H1 (cell line): ENCODE measurements at regions not wholly inside any gene's neighbourhood (a gene's known extent, or its start where the extent isn't known, plus 50 kb on each side); places are given as distances from the start of the nearest gene placed in this dataset.

ENCODE experiments used
- CTCF ChIA-PET: fragments of 300-600 bp; sonication (Branson Sonifier 250); formaldehyde crosslinking; loops from one replicate; lab custom pipeline; 2021; ENCODE audit not compliant: partially characterized antibody; lab: Charles Lee
- POLR2A ChIA-PET: fragments of 300-600 bp; sonication (Branson Sonifier 250); formaldehyde crosslinking; loops from one replicate; lab custom pipeline; 2021; ENCODE audit warnings: inconsistent platforms; ENCODE audit not compliant: partially characterized antibody; lab: Charles Lee
- DNase-seq, 2 experiments: peaks; one replicate each; pipeline versions ENCODE4 v3.0.0 to v3.0.0-alpha.2; 2010 to 2022; ENCODE audit warnings: low spot score in 2 of 2, low read depth in 1 of 2, mixed read lengths in 1 of 2
- FAIRE-seq: peaks from 2 replicates; lab custom pipeline; 2011; peaks lifted over from hg19 to GRCh38; lab: Jason Lieb, UNC
- H2AFZ ChIP-seq: 2 replicates; pipeline ENCODE4 v1.8.1; 2012; ENCODE audit warnings: low read length, inconsistent platforms
- H2AK5ac ChIP-seq: 2 replicates; pipeline ENCODE4 v1.6.1; 2013; ENCODE audit warnings: low read depth, low read length
- H2BK120ac ChIP-seq: replicated peaks from 2 replicates; pipeline ENCODE3; 2013; ENCODE audit warnings: low read depth, low read length, inconsistent platforms
- H2BK12ac ChIP-seq: 2 replicates; pipeline ENCODE4 v1.6.1; 2013; ENCODE audit warnings: low read depth, low read length
- H2BK15ac ChIP-seq: 2 replicates; pipeline ENCODE4 v1.6.1; 2013; ENCODE audit warnings: low read length
- H2BK20ac ChIP-seq: 2 replicates; pipeline ENCODE4 v1.6.1; 2013; ENCODE audit warnings: low read length
- H2BK5ac ChIP-seq: 2 replicates; pipeline ENCODE4 v1.6.1; 2013; ENCODE audit warnings: low read depth, low read length
- H3K14ac ChIP-seq: 2 replicates; pipeline ENCODE4 v1.6.1; 2013; ENCODE audit warnings: inconsistent platforms; ENCODE audit not compliant: insufficient read length
- H3K18ac ChIP-seq: 2 replicates; pipeline ENCODE4 v1.6.1; 2013; ENCODE audit warnings: low read length; ENCODE audit errors: extremely low read depth
- H3K23ac ChIP-seq: 2 replicates; pipeline ENCODE4 v1.6.1; 2013; ENCODE audit warnings: inconsistent platforms; ENCODE audit not compliant: insufficient read length
- H3K23me2 ChIP-seq: 2 replicates; pipeline ENCODE4 v1.6.1; 2013; ENCODE audit warnings: low read depth, low read length
- H3K27ac ChIP-seq: 2 replicates; pipeline ENCODE4 v1.6.1; 2011; ENCODE audit warnings: low read depth, low read length, inconsistent platforms
- H3K27me3 ChIP-seq, 4 experiments: replicated peaks in 1 of 4; 1 replicate in 1 of 4; 2 replicates in 3 of 4; pipeline versions ENCODE4 v1.6.1 to v1.8.1; 2011 to 2013; ENCODE audit warnings: low read length in 3 of 4, mild to moderate bottlenecking in 3 of 4, inconsistent platforms in 2 of 4, mixed read lengths in 2 of 4, moderate library complexity in 1 of 4; ENCODE audit not compliant: control insufficient read depth in 3 of 4, insufficient read depth in 3 of 4; ENCODE audit errors: extremely low read depth in 1 of 4
- H3K36me3 ChIP-seq, 4 experiments: 2 replicates each; pipeline versions ENCODE4 v1.6.1 to v1.8.1; 2011 to 2013; ENCODE audit warnings: mild to moderate bottlenecking in 4 of 4, low read length in 3 of 4, moderate library complexity in 2 of 4, control low read depth in 1 of 4, inconsistent platforms in 1 of 4; ENCODE audit not compliant: insufficient read depth in 4 of 4, control insufficient read depth in 2 of 4
- H3K4ac ChIP-seq: replicated peaks from 2 replicates; pipeline ENCODE3; 2013; ENCODE audit warnings: low read length, low read depth, mixed read lengths, inconsistent platforms; ENCODE audit not compliant: insufficient read length
- H3K4me1 ChIP-seq, 4 experiments: replicated peaks in 1 of 4; 1 replicate in 1 of 4; 2 replicates in 3 of 4; pipeline versions ENCODE4 v1.6.1 to v1.8.1; 2011 to 2013; ENCODE audit warnings: low read length in 3 of 4, inconsistent platforms in 2 of 4, mixed read lengths in 1 of 4; ENCODE audit not compliant: insufficient read depth in 4 of 4, control insufficient read depth in 3 of 4
- H3K4me2 ChIP-seq, 2 experiments: 2 replicates each; pipeline versions ENCODE4 v1.6.1 to v1.8.1; 2011 to 2013; ENCODE audit warnings: low read depth in 2 of 2, low read length in 2 of 2, control low read depth in 1 of 2, inconsistent platforms in 1 of 2, mild to moderate bottlenecking in 1 of 2; ENCODE audit not compliant: insufficient read depth in 1 of 2
- H3K4me3 ChIP-seq, 4 experiments: fragments of 200-600, 300-600 bp in 1 of 4; sonication (generic), shearing (Covaris generic), sonication (Bioruptor Twin) in 1 of 4; 2 replicates each; pipeline versions ENCODE4 v1.5.1 to v1.8.1; 2011 to 2016; ENCODE audit warnings: low read length in 4 of 4, low read depth in 3 of 4, control low read depth in 2 of 4, inconsistent platforms in 2 of 4, mild to moderate bottlenecking in 2 of 4, mixed read lengths in 1 of 4, moderate library complexity in 1 of 4; ENCODE audit not compliant: insufficient read depth in 2 of 4; ENCODE audit errors: extremely low read depth in 1 of 4
- H3K56ac ChIP-seq: replicated peaks from 2 replicates; pipeline ENCODE3; 2013; ENCODE audit warnings: low read depth, mild to moderate bottlenecking, mixed read lengths, low read length, inconsistent platforms; ENCODE audit not compliant: insufficient read length
- H3K79me1 ChIP-seq: 2 replicates; pipeline ENCODE4 v1.6.1; 2013; ENCODE audit warnings: low read depth, low read length, control low read depth
- H3K79me2 ChIP-seq, 2 experiments: 2 replicates each; pipeline versions ENCODE4 v1.6.1 to v1.8.1; 2012 to 2013; ENCODE audit warnings: low read length in 2 of 2, mild to moderate bottlenecking in 2 of 2, inconsistent platforms in 1 of 2; ENCODE audit not compliant: insufficient read depth in 2 of 2, control insufficient read depth in 1 of 2
- H3K9ac ChIP-seq, 4 experiments: replicated peaks in 1 of 4; 1 replicate in 1 of 4; 2 replicates in 3 of 4; pipeline versions ENCODE4 v1.6.1 to v1.8.1; 2011 to 2013; ENCODE audit warnings: low read depth in 3 of 4, low read length in 3 of 4, control low read depth in 2 of 4, mild to moderate bottlenecking in 2 of 4, moderate library complexity in 2 of 4, inconsistent platforms in 1 of 4; ENCODE audit errors: extremely low read depth in 1 of 4
- H3K9me3 ChIP-seq, 2 experiments: 2 replicates each; pipeline versions ENCODE4 v1.6.1 to v1.8.1; 2012 to 2013; ENCODE audit warnings: mild to moderate bottlenecking in 2 of 2, moderate library complexity in 2 of 2, control low read depth in 1 of 2, inconsistent platforms in 1 of 2, low read depth in 1 of 2, low read length in 1 of 2, mixed read lengths in 1 of 2; ENCODE audit not compliant: insufficient read depth in 2 of 2
- H4K20me1 ChIP-seq, 2 experiments: replicated peaks in 1 of 2; 2 replicates each; pipeline versions ENCODE3 to v1.8.1; 2011 to 2013; ENCODE audit warnings: inconsistent platforms in 2 of 2, low read length in 2 of 2, mild to moderate bottlenecking in 1 of 2; ENCODE audit not compliant: insufficient read depth in 2 of 2, control insufficient read depth in 1 of 2
- H4K5ac ChIP-seq: 2 replicates; pipeline ENCODE4 v1.6.1; 2013; ENCODE audit warnings: low read length, low read depth, mixed read lengths, inconsistent platforms; ENCODE audit not compliant: insufficient read length
- H4K8ac ChIP-seq: 2 replicates; pipeline ENCODE4 v1.8.0; 2013; ENCODE audit warnings: mild to moderate bottlenecking, moderate library complexity, low read length, inconsistent platforms; ENCODE audit not compliant: insufficient read depth; ENCODE audit errors: extremely low read depth
- H4K91ac ChIP-seq: replicated peaks from 2 replicates; pipeline ENCODE3; 2013; ENCODE audit warnings: low read length, mixed read lengths, inconsistent platforms; ENCODE audit not compliant: insufficient read length
- ASH2L ChIP-seq: fragments of 200-600, 300-600 bp; sonication (generic); IDR thresholded peaks from one replicate; pipeline ENCODE4 v1.7.1; 2017; ENCODE audit warnings: low read length
- ATF2 ChIP-seq: IDR thresholded peaks from 2 replicates; pipeline ENCODE4 v1.6.1; 2012; ENCODE audit warnings: low read length, inconsistent platforms
- BACH1 ChIP-seq: IDR thresholded peaks from 2 replicates; pipeline ENCODE4 v1.6.1; 2012; ENCODE audit warnings: low read length, improper control_type of control experiment
- CBX8 ChIP-seq: fragments of 300-800, 300-1000 bp; sonication (generic); IDR thresholded peaks from 2 replicates; pipeline ENCODE4 v1.7.1; 2016; ENCODE audit warnings: low read depth, low read length, borderline replicate concordance
- CEBPB ChIP-seq: IDR thresholded peaks from 2 replicates; pipeline ENCODE4 v1.6.1; 2012; ENCODE audit warnings: low read depth, low read length
- EZH2 ChIP-seq: fragments of 200-600 bp; sonication (generic); IDR thresholded peaks from 2 replicates; pipeline ENCODE4 v1.7.1; 2012; ENCODE audit warnings: low read depth, mild to moderate bottlenecking, moderate library complexity, low read length, inconsistent platforms; ENCODE audit not compliant: severe bottlenecking
- GABPA ChIP-seq: IDR thresholded peaks from 2 replicates; pipeline ENCODE4 v1.6.1; 2011; ENCODE audit warnings: mild to moderate bottlenecking, low read length, moderate library complexity, borderline replicate concordance; ENCODE audit not compliant: insufficient read depth
- GTF2F1 ChIP-seq: IDR thresholded peaks from 2 replicates; pipeline ENCODE4 v1.6.1; 2012; ENCODE audit warnings: low read depth, low read length, improper control_type of control experiment, borderline replicate concordance
- HDAC6 ChIP-seq: IDR thresholded peaks from one replicate; pipeline ENCODE4 v1.7.1; 2012; ENCODE audit warnings: low read depth, mild to moderate bottlenecking, inconsistent platforms, low read length, moderate library complexity
- KDM5A ChIP-seq: fragments of 200-600 bp; IDR thresholded peaks from 2 replicates; pipeline ENCODE4 v1.7.1; 2012; ENCODE audit warnings: mild to moderate bottlenecking, low read length, inconsistent platforms, mixed read lengths
- NRF1 ChIP-seq: IDR thresholded peaks from 2 replicates; pipeline ENCODE4 v1.6.1; 2011; ENCODE audit warnings: mild to moderate bottlenecking, low read depth, low read length, improper control_type of control experiment
- POU5F1 ChIP-seq: IDR thresholded peaks from 2 replicates; pipeline ENCODE4 v1.6.1; 2011; ENCODE audit warnings: low read depth, mild to moderate bottlenecking, low read length, moderate library complexity
- TAF1 ChIP-seq: IDR thresholded peaks from 2 replicates; pipeline ENCODE4 v1.6.1; 2011; ENCODE audit warnings: mild to moderate bottlenecking, low read depth, low read length
- TAF7 ChIP-seq: optimal IDR thresholded peaks from 2 replicates; pipeline ENCODE3; 2011; ENCODE audit warnings: low read depth, mild to moderate bottlenecking, inconsistent platforms, low read length, moderate library complexity, borderline replicate concordance
- WGBS, 2 experiments: shearing (Covaris generic) in 1 of 2; methylation state at CpG; one replicate each; pipeline versions ENCODE4 v1.1.6 to v1.1.7; 2013 to 2015; ENCODE audit warnings: low lambda C conversion rate in 2 of 2, mixed read lengths in 2 of 2, inconsistent platforms in 1 of 2, low coverage in 1 of 2, missing lambda C conversion rate in 1 of 2; ENCODE audit not compliant: insufficient replicate concordance in 2 of 2, insufficient coverage in 1 of 2, insufficient read length in 1 of 2; ENCODE audit errors: extremely low coverage in 1 of 2, missing lambda C conversion rate in 1 of 2; 5-methylcytosine and 5-hydroxymethylcytosine counted together

GRCh38 chr14:27410981-27411380 is 813.1 kb upstream of the NOVA1 start:
- WGBS, 2 experiments, result 100% methylated on average over 1 of the region's 1 CpG; no CpG with 5 or more reads in 1 of the 2 experiments
- Histone ChIP-seq H2BK20ac (no peak overlapping the region), H3K9me3 (no peaks in the 10 kb centered on the region), H3K4me3 (no peak overlapping the region), H2BK5ac (no peak overlapping the region), H4K8ac (no peak overlapping the region), H3K79me1 (no peaks in the 10 kb centered on the region), H3K36me3 (no peaks in the 10 kb centered on the region), H4K91ac (no peak overlapping the region), H3K9ac (no peak overlapping the region), H2BK15ac (no peak overlapping the region), H3K14ac (no peak overlapping the region), H3K4me2 (no peak overlapping the region), H2AK5ac (no peak overlapping the region), H3K27ac (no peak overlapping the region), H3K56ac (no peak overlapping the region), H3K27me3 (no peaks in the 10 kb centered on the region), H3K4ac (no peak overlapping the region), H4K5ac (no peak overlapping the region), H3K23ac (no peak overlapping the region), H3K23me2 (no peaks in the 10 kb centered on the region), H3K18ac (no peak overlapping the region), H4K20me1 (no peaks in the 10 kb centered on the region), H3K79me2 (no peaks in the 10 kb centered on the region), H2BK120ac (no peak overlapping the region), H3K4me1 (no peaks in the 10 kb centered on the region), H2BK12ac (no peak overlapping the region), H2AFZ (no peak overlapping the region)
- DNase-seq (no peak), FAIRE-seq (no peak)
- CTCF ChIA-PET, result no interaction called here
- POLR2A ChIA-PET, result no interaction called here
- TF ChIP-seq NRF1 (no peak), TAF7 (no peak), GABPA (no peak), TAF1 (no peak), POU5F1 (no peak), ASH2L (no peak), CEBPB (no peak), HDAC6 (no peak), GTF2F1 (no peak), EZH2 (no peak), BACH1 (no peak), KDM5A (no peak), ATF2 (no peak), CBX8 (no peak)
